HL-60 (cell line): ENCODE measurements at regions not wholly inside any gene's neighbourhood (a gene's known extent, or its start where the extent isn't known, plus 50 kb on each side); places are given as distances from the start of the nearest gene placed in this dataset.

ENCODE experiments used
- DNase-seq, 2 experiments: peaks; one replicate each; pipeline ENCODE4 v3.0.0-alpha.2; 2010 to 2020; ENCODE audit warnings: low read depth in 1 of 2, low spot score in 1 of 2
- H3K27ac ChIP-seq: fragments of 250-450 bp; sonication (Bioruptor Pico); replicated peaks from 2 replicates; pipeline ENCODE4 v1.5.1; 2020; ENCODE audit warnings: mild to moderate bottlenecking, moderate library complexity
- H3K27me3 ChIP-seq: fragments of 250-450 bp; sonication (Bioruptor Pico); 2 replicates; pipeline ENCODE4 v1.5.1; 2021; ENCODE audit warnings: mild to moderate bottlenecking, moderate library complexity; ENCODE audit not compliant: insufficient read depth, poor library complexity, severe bottlenecking
- H3K4me3 ChIP-seq: replicated peaks from 2 replicates; pipeline ENCODE4 v1.5.1; 2011; ENCODE audit warnings: mild to moderate bottlenecking, control low read depth, low read length; ENCODE audit not compliant: insufficient read depth
- CTCF ChIP-seq: IDR thresholded peaks from one replicate; pipeline ENCODE4 v1.5.1; 2011; ENCODE audit warnings: low read length, control low read depth, inconsistent platforms; ENCODE audit not compliant: insufficient read depth
- GABPA ChIP-seq: IDR thresholded peaks from 2 replicates; pipeline ENCODE4 v1.6.1; 2012; ENCODE audit warnings: low read depth
- POLR2AphosphoS5 ChIP-seq: IDR thresholded peaks from 2 replicates; pipeline ENCODE4 v1.6.1; 2012; ENCODE audit warnings: low read depth
- REST ChIP-seq: IDR thresholded peaks from 2 replicates; pipeline ENCODE4 v1.6.1; 2012; ENCODE audit warnings: low read depth; ENCODE audit not compliant: insufficient replicate concordance
- SPI1 ChIP-seq: IDR thresholded peaks from 2 replicates; pipeline ENCODE4 v1.6.1; 2012; ENCODE audit warnings: low read depth, mild to moderate bottlenecking, borderline replicate concordance

GRCh38 chr7:106430103-106430502, 145.3 kb upstream of the NAMPT start:
- no peak for TF ChIP-seq GABPA
- TF ChIP-seq SPI1, result no peak
- no peak for TF ChIP-seq POLR2AphosphoS5
- TF ChIP-seq REST, result no peak
- no peak for TF ChIP-seq CTCF
- no peaks in the 10 kb centered on the region for H3K27me3 ChIP-seq
- no peak for DNase-seq
- H3K27ac ChIP-seq, result no peak overlapping the region
- no peak overlapping the region for H3K4me3 ChIP-seq

- Histone ChIP-seq H3K4me3 (no peak overlapping the region), H3K27me3 (no peaks in the 10 kb centered on the region), H3K27ac (no peak overlapping the region)
- TF ChIP-seq SPI1 (no peak), POLR2AphosphoS5 (no peak), GABPA (no peak), REST (no peak), CTCF (no peak)
- no peak for DNase-seq
Measured at GRCh38 chr7:106426803-106427202, 142.0 kb upstream of the NAMPT start.

- Histone ChIP-seq H3K27me3 (no peaks in the 10 kb centered on the region), H3K27ac (peak overlapping the region; percentile 80), H3K4me3 (no peak overlapping the region)
- peak; percentile 13 for TF ChIP-seq REST
- TF ChIP-seq POLR2AphosphoS5, result peak; percentile 78
- TF ChIP-seq CTCF, result no peak
- peak; percentile 22; the same call in 1 of the 2 replicates for TF ChIP-seq GABPA
- TF ChIP-seq SPI1, result no peak
- DNase-seq, result peak; percentile 63 to 96
Measured at GRCh38 chr7:106425017-106425719, 140.4 kb upstream of the NAMPT start.
